ENCODE measurements at regions not wholly inside any gene's neighbourhood (a gene's known extent, or its start where the extent isn't known, plus 50 kb on each side); places are given as distances from the start of the nearest gene placed in this dataset.

DNA sequence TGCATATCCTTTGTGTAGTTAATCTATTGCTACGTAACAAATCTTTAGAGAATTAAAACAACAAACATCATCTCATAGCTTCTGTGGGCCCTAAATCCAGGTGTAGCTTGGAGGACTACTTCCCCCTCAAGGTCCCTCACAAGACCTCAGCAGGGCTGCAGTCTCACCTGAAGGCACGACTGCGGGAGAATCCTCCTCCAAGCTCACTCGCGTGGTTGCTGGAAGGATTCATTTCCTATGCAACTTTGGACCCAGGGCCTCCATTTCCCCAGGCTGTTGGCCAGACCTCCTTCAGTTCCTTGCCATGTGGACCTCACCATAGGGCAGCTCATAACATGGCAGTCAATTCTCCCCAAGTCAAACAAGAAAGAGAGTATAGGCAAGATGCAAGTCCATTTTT is 140.4 kb downstream of the OAT start:
- H3K4me3 ChIP-seq (ENCODE audit: low read depth, low read length): no peak overlapping the region
- no TSS peak for BruUV-seq (replicated peaks)
- H3K9me3 Mint-ChIP-seq (ENCODE audit: unreplicated experiment): peaks cover 13% of the 10 kb centered on the region
- ChIA-PET POLR2A (no interaction called here), CTCF (interaction anchor here (0.6 kb wide), 1 partner anchor 15 kb away, joined by 3 read pairs; no protein-coding TSS in a partner anchor)
- H3K27me3 Mint-ChIP-seq (ENCODE audit: insufficient read depth, unreplicated experiment): no peaks in the 10 kb centered on the region
- intact Hi-C loops (cut with micrococcal nuclease; ENCODE audit: unreplicated experiment): loop anchor here (5.0 kb wide), 1 partner anchor 109 kb away; no protein-coding TSS in a partner anchor
- H3K9me3 ChIP-seq: peaks cover 9% of the 10 kb centered on the region; the same call in 1 of the 2 replicates
- H3K36me3 ChIP-seq (ENCODE audit: control insufficient read depth, insufficient read depth, low read length): no peaks in the 10 kb centered on the region
- no peak overlapping the region for H3K27ac Mint-ChIP-seq (ENCODE audit: unreplicated experiment)
- TF ChIP-seq, protein P1, sequence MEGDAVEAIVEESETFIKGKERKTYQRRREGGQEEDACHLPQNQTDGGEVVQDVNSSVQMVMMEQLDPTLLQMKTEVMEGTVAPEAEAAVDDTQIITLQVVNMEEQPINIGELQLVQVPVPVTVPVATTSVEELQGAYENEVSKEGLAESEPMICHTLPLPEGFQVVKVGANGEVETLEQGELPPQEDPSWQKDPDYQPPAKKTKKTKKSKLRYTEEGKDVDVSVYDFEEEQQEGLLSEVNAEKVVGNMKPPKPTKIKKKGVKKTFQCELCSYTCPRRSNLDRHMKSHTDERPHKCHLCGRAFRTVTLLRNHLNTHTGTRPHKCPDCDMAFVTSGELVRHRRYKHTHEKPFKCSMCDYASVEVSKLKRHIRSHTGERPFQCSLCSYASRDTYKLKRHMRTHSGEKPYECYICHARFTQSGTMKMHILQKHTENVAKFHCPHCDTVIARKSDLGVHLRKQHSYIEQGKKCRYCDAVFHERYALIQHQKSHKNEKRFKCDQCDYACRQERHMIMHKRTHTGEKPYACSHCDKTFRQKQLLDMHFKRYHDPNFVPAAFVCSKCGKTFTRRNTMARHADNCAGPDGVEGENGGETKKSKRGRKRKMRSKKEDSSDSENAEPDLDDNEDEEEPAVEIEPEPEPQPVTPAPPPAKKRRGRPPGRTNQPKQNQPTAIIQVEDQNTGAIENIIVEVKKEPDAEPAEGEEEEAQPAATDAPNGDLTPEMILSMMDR (IDR thresholded peaks at IDR 0.05; ENCODE audit: insufficient read depth in 1 of 2, low read depth in 1 of 2, low read length in 1 of 2, severe bottlenecking in 1 of 2, unreplicated experiment in 1 of 2): no peak
- no peaks in the 10 kb centered on the region for H3K4me1 Mint-ChIP-seq (ENCODE audit: low read depth, unreplicated experiment)
- no peaks in the 10 kb centered on the region for H3K36me3 Mint-ChIP-seq (ENCODE audit: insufficient read depth, unreplicated experiment)
- H3K4me3 Mint-ChIP-seq (ENCODE audit: unreplicated experiment): no peak overlapping the region
- no peaks in the 10 kb centered on the region for H3K27me3 ChIP-seq (replicated peaks; ENCODE audit: control insufficient read depth, insufficient read depth, low read length)
- no peak for DNase-seq
- no peaks in the 10 kb centered on the region for H3K4me1 ChIP-seq

DNA sequence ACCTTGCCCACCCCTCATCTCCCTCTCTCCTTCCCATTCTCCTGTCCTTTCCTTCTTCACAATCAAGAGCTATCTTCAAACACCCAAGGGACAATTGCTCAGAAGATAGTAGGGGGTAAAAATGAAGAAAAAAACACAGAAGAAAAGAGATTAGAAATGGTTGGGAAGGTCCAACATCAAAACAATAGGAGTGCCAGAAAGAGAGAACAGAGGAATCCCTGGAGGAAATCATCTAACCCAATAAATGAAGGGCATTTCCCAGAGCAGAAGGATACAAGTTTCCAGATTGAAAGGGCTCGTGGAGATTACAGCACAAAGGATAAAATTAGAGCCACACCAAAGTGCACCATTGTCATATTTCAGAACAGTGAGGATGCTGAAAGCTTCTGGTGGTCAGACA is 145.6 kb downstream of the OAT start:
- H3K9me3 Mint-ChIP-seq (ENCODE audit: unreplicated experiment): peaks cover 33% of the 10 kb centered on the region
- H3K27ac Mint-ChIP-seq (ENCODE audit: unreplicated experiment): no peak overlapping the region
- BruUV-seq (replicated peaks): no TSS peak
- H3K27me3 Mint-ChIP-seq (ENCODE audit: insufficient read depth, unreplicated experiment): peaks cover 8% of the 10 kb centered on the region
- no peak for DNase-seq
- TF ChIP-seq, protein P1 (IDR thresholded peaks at IDR 0.05; ENCODE audit: insufficient read depth in 1 of 2, low read depth in 1 of 2, low read length in 1 of 2, severe bottlenecking in 1 of 2, unreplicated experiment in 1 of 2): no peak
- ChIA-PET POLR2A (no interaction called here), CTCF (interaction anchor here (0.6 kb wide), 1 partner anchor 366 kb away, joined by 3 read pairs; no protein-coding TSS in a partner anchor)
- H3K27me3 ChIP-seq (replicated peaks; ENCODE audit: control insufficient read depth, insufficient read depth, low read length): no peaks in the 10 kb centered on the region; the same call in 1 of the 2 replicates
- no peaks in the 10 kb centered on the region for H3K36me3 ChIP-seq (ENCODE audit: control insufficient read depth, insufficient read depth, low read length)
- intact Hi-C loops (cut with micrococcal nuclease; ENCODE audit: unreplicated experiment): no loop called here
- no peak overlapping the region for H3K4me3 Mint-ChIP-seq (ENCODE audit: unreplicated experiment)
- H3K36me3 Mint-ChIP-seq (ENCODE audit: insufficient read depth, unreplicated experiment): no peaks in the 10 kb centered on the region
- H3K4me1 Mint-ChIP-seq (ENCODE audit: low read depth, unreplicated experiment): no peaks in the 10 kb centered on the region
- no peaks in the 10 kb centered on the region for H3K4me1 ChIP-seq
- H3K9me3 ChIP-seq: peaks cover 12% of the 10 kb centered on the region; the same call in 1 of the 2 replicates
- no peak overlapping the region for H3K4me3 ChIP-seq (ENCODE audit: low read depth, low read length)

DNA sequence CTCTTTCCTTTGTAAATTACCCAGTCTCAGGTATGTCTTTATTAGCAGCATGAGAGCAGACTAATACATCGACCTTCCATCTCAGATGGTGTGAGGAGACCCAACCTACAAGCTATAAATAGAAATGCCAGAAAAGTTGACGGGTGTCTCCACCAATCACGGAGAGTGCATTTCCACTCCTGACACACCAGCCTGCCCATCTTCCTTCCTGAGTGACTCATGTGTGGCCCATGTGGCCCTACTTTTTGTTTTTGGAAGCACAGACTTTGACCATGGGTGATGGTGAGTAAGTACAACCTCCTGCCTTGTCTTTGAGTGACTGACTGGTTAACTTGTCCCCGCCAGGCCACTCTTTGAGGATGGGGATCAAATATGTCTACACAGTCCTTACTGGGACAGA is 147.0 kb downstream of the OAT start:
- ChIA-PET POLR2A (no interaction called here), CTCF (no interaction called here)
- no TSS peak for BruUV-seq (replicated peaks)
- Histone ChIP-seq H3K4me3 (ENCODE audit: low read depth, low read length) (no peak overlapping the region), H3K36me3 (ENCODE audit: control insufficient read depth, insufficient read depth, low read length) (no peaks in the 10 kb centered on the region), H3K9me3 (peaks cover 12% of the 10 kb centered on the region; the same call in 1 of the 2 replicates), H3K4me1 (no peaks in the 10 kb centered on the region), H3K27me3 (replicated peaks; ENCODE audit: control insufficient read depth, insufficient read depth, low read length) (no peaks in the 10 kb centered on the region; the same call in 1 of the 2 replicates)
- Mint-ChIP-seq H3K27me3 (ENCODE audit: insufficient read depth, unreplicated experiment) (peaks cover 11% of the 10 kb centered on the region), H3K27ac (ENCODE audit: unreplicated experiment) (no peak overlapping the region), H3K36me3 (ENCODE audit: insufficient read depth, unreplicated experiment) (no peaks in the 10 kb centered on the region), H3K9me3 (ENCODE audit: unreplicated experiment) (peaks cover 33% of the 10 kb centered on the region), H3K4me1 (ENCODE audit: low read depth, unreplicated experiment) (no peaks in the 10 kb centered on the region), H3K4me3 (ENCODE audit: unreplicated experiment) (no peak overlapping the region)
- no peak for DNase-seq
- intact Hi-C loops (cut with micrococcal nuclease; ENCODE audit: unreplicated experiment): no loop called here
- TF ChIP-seq, protein P1 (IDR thresholded peaks at IDR 0.05; ENCODE audit: insufficient read depth in 1 of 2, low read depth in 1 of 2, low read length in 1 of 2, severe bottlenecking in 1 of 2, unreplicated experiment in 1 of 2): no peak
